Inflammatory macrophage treated with lipopolysaccharide for 4 hours (primary cell): ENCODE measurements at regions not wholly inside any gene's neighbourhood (a gene's known extent, or its start where the extent isn't known, plus 50 kb on each side); places are given as distances from the start of the nearest gene placed in this dataset.

ENCODE experiments used
- DNase-seq: peaks from one replicate; pipeline ENCODE4 v3.0.0-alpha.2; 2020

DNA sequence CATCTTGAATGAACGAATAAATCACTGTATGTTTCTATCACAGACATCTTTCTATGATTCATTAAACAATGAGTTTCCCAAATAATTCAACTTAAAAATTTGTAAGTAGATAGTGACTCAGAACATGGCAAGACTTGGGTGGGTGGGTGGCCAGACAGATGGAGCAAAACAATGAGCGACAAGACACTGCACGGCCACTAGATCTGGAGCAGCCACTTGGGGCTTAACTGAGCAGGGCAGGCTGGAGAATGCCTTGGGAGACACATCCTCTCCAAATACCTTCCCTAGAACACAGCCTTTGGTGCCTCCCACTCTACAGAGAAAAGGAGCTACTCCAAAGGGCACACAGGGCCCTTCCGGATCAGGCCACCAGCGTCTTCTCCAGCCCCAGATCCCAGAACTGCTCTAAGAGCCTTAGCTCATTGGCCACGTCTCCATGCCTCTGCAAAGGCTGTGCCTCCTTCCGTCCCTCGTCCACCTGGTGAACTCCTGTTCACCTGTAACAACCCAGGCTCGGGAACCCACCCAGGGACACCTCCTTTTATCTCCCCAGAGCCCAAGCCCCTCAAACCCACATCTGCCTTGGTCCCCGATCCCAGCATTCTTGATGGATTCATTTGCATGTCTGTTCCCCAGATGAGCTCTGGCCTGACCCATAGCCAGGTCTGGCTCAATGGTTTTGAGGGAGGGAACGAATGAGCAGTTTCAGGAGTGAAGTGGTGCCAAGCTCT lies 134.9 kb upstream of the IQSEC1 start:
- DNase-seq, result no peak

DNA sequence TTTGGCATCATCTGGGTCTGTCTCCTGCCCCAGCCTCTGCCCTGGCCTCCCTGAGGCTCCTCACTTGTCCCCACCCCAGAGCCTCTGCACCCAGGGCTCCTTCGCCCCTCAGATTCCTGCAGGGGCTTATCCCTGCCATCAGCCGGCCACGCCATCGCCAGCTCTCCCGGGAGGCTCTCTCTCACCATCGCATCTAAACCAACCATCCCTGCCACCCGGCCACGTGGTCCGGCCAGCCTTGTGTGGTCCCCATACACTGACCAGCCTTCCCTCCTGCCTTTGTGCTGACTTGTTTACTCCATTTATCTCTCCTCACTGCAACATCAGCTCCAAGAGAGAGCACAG lies 134.3 kb upstream of the IQSEC1 start:
- DNase-seq, result no peak

DNA sequence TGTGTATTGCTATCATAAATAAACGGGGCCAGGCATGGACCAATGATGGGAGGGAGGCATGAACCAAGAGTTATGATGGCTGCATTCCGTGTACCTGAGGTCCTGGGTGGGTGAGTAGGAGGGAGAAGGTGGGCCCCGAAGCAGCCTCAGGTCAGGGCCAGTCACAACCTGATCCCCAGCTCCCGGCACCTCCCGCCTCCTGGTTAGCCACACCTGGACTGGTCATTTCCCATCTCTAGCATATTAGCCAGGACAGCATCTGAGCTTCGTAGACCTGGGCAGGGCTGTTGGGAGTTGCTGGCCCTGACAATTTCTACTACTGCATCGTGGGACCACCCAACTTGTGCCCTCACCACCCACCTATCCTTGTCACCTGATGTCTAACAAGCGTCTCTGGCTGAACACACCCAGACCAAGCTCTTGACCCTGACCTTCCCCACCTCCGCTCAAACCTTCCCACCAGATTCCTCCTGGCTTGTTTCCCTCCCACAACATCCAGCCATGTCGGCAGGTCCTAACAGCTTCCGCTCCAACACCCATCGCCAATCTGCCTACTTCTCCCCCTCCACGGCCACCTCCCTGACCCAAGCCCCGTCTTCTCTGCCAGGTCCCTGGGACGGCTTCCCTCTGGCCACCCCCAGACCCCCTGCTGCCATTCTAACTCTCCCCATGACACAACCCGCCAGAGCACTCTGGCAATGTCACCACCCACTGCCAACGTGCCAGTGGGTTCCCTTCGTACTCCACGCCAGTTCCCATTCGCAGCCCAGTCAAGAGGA lies 133.8 kb upstream of the IQSEC1 start:
- no peak for DNase-seq

DNA sequence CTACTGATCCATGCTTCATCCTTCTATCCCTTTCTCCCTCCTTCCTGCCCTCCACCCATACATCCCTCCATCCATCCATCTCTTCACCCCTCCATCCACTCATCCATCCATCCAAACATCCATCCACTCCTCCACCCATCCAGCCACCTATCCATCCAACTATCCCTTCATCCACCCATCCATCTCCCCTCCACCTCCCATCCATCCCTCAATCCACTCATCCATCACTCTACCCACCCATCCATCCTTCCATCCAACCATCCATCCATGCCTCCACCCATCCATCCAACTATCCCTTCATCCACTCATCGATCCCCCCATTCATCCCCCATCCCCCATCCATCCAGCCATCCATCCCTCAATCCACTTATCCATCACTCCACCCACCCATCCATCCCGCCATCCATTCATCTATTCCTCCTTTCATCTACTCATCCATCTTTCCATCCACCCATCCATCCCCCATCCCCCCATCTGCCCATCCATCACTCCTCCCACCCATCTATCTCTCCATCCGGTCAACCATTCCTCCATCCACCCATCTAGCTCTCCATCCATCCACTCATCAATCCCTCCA lies 132.4 kb upstream of the IQSEC1 start:
- no peak for DNase-seq

DNA sequence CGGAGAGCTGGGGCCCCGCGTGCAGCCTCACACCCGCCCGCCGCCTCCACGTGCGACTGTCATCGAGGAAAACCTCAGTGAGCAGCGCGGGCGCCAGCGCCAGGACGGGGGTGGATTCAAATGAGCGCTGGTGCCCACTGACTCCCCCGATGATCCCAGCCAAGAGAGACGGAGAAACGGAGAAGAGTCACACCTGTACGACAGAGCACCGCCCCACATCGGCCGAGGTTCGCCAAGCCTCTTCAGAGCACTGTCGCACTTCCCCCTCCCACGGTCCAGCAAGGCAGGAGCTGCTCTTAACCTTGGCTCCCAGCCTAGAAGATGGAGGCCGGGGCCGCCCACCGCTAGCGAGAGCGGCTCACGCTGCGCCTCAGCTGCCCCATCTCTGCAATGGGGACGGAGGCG lies 130.9 kb upstream of the IQSEC1 start:
- no peak for DNase-seq

DNA sequence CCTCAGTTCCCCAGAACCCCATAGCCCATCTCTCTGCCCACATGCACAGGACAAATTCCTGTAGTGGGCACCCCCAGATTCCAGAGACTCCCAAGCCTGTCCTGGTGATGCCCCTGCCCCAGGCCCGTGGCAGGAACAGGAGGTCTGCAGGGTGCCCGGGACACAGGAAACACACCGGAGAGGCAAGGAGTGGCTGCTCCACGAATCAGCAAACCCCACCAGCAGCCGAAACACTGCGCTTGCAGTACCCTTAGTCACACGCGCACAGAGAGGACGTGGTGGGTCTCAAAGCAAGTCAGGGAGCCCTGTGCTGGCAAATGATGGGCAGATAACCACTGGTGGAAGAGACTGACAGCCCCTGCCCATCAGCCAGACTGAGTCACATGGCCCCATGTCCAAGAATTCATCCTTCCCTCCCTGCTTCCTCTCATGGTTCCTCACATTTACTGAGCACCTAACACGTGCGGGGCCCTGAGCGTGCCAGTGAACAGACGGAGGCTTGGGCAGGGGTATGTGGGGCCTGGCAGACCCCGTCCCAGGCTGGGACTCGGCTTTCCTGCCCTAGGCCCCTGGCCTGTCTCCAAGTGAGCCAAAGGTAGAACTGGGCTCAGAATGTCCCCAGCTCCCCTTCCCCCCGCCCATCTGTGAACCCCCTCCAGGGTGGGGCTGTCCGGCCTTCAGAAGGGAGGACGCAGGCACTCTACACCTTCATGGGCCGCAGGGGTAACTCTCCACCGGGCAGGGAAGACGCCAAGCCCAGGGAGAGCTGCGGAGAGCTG lies 130.4 kb upstream of the IQSEC1 start:
- DNase-seq, result no peak

DNA sequence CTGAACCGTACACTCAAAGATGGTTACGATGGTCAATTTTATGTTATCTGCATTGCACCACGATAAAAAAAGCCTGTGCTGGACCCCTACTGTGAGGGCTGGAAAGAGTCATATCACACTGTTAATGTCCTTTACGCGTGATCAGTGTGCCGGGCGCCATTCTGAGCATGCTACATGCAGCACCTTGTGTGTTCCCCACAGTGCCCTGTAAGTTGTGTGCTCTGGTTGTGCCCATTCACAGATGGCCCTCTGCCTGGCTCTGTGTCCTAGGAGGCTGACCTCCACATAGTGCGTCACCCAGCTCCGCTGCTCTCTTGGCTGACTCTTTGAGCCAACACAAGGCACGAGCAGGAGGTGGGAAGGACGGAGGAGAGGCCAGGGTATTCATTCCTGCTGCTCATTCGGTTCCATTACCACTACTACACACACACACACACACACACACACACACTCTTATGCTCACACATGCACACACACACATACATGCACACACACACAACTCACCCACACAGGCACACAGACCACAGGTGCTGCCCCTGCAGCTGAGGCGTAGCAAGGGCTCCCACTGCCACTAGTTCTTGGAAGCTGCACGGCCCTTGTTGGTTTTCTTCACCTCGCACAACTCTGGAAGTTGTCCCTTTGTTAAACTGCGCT lies 129.6 kb upstream of the IQSEC1 start:
- no peak for DNase-seq

DNA sequence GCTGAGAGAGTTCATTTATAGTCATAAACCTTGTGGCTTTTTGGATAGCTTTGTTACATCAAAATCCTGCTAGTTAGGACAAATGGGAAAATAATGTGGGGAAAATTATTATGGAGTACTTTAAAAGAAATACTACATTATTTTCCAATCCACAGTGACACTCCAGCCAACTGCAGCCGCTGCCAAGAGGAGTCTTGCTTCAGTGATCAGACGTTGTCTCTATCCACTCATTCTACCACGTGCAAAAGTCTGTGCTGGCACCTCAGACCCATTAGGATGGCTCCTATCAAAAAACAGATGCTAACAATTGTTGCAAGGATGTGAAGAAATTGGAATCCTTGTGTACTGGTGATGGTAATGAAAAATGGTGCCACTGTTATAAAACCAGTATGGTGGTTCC lies 128.6 kb upstream of the IQSEC1 start:
- DNase-seq, result no peak

DNA sequence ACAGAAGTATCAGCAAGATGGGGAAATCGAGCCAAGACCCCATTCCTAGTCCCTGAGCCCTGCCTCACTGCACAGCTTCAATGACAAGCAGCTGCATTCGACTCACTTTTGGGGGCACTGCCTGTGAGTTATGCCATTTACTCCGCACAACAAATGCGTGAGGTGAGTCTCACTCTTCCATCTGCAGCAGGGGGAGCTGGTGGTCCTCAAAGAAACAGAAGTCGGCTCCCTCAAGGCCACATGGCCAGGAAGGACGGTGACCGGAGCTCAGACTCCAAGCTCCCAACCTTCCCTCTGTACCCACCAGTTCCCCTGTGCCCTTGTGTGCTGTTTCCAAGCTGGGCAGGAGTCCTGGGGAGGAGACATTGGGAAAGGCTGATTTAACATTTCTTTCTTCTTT lies 127.7 kb upstream of the IQSEC1 start:
- no peak for DNase-seq

DNA sequence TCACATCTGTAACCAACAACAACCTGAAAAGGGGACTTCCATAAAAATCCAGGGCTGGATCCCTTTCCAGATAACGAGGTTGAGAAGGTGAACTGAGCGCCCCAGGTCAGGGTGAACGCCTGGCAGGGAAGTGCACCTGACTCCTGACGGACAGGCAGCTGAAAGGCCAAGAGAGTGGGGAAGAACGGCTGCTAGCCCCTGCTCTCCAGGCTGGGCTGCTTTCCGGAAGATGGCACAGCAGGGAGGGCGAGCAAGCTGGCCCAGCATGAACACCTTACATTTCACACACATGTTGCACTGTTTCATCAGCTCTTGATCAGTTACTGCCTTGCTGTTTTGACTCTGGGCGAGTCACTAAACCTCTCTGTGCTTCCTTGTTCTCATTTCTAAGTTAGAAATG lies 127.2 kb upstream of the IQSEC1 start:
- DNase-seq, result no peak

DNA sequence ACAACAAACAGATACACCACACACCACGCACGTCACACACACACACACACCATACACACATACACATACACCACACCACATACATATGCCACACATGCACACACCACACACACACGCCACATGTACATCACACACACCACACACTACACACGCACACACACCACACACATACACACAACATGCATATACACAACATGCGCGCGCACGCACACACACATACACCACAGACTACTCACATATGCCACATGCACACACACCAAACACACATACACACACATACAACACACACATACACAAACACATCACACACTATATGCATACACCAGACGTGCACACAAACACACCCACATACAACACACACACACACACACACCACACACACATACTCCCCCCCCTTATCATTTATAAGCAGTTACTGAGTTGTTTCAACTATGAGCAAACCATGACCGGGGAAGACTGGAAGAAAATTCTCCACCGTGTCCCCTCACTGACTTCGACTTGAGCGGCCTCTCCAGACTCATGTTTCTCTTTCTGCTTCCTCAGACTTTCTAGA lies 126.7 kb upstream of the IQSEC1 start:
- no peak for DNase-seq

DNA sequence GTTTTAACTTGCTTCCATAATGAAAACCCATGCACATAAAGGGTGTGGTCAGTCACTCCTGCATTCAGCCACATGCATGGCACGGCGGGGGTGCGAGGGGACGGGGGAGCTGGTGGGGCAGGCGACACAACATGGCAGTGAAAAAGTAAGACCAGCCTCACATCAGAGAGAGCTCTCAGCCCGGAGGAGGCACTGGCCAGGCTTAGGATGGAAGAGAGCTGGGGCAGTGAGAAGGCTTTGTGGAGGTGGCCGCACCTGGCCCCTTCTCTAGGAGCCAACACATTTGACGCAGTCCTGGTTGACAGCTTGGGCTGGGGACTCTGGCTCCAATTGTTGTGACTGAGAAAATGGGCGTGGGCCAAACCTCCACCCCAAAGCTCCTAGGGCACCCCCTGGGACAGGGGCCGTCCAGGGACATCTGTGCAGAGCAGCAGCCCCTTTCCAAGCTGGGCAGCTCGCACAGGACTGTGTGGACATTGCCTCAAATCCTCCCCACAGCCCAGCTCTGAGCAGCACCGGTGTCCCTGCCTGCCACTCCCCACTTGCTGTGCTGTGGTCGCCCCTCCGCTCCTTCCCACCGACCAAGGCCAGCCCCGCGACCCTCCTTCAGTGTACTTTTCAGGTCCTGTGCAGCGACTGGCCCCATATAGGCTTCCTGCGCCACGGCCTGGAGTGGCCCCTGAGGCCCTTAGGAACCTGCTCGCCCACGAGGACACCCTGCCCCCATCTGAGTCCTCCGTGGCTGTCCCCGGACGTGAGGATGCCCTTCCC lies 126.0 kb upstream of the IQSEC1 start:
- DNase-seq, result no peak

DNA sequence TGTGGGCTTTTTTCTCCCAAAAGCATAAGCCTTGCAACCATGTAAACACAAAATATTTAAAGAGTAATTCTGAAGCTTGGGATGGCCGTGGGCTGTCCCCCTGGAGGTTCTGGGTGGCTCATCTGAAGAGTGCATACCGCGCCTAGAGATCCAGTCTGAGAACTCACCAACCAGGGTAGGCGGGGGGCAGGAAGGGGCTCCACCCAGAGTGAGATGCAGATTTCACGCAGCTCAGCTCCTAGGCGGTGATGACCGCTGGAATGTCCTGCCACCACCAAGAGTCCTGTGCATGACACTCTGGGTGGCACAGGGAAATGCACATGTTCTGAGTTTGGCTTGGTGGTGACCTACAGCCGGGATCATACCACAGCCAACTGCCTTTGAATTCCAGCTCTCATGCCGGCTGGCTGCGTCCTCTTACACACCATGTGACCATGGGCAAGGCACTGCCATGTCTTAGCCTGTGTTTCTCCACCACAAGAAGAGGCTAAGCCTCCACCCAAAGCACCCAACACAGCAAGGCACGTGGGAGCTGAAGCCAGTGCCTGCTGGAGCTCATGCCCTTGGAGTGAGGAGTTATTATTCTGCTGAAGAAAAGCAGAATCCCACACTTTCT lies 125.1 kb upstream of the IQSEC1 start:
- no peak for DNase-seq

DNA sequence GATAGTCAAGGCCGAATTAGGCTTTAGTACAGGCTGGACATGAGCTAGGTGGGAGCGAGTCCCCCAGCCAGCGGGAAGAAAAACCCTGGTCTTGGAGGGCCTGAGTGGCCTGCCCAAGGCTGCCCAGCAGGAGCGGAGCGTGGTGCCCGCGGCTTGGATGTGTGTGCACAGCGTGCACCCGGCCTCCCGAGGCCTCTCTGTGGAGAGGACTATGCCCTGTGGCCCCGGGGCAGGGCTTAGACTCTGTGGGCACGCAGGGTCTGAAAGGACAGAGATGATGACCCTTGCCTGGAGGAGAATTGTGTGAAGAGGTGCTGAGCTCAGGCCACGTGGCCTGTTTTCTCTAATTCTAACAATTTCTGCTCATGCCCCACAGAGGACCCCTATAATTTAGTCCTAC lies 124.6 kb upstream of the IQSEC1 start:
- DNase-seq, result no peak

DNA sequence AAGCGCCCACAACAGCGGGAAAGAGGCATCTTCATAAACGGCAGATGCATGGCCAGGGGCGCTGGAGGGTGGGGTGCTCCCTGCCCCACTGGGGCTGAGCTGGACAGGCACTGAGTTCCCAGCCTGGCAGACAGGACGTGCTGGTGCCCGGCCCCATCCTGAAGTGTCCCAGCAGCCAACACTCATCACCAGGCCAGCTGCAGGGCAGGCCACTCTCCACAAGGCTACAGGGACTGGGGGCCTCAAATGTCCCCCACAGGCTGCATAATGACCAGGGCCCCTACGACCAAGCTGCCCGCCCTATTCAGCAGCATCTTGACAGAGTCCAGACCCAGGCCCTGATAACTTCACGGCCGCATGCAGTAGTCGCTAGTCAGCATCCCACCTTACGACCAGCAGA lies 124.1 kb upstream of the IQSEC1 start:
- DNase-seq, result no peak

DNA sequence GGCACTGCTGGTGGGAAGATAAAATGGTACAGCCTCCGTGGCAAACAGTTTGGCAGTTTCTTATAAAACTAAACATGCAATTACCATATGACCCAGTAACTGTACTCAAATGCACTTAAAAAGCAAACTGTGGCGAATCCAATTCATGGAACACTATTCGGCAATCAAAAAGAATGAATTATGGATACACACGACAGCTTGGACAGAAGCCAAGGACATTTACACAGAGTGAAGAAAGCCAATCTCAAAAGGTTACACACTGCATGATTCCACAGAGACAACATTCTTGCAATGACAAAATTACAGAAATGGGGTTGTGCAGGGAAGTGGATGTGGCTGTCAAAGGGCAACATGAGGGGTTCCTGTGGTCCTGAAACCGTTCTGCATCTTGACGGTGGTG lies 122.1 kb upstream of the IQSEC1 start:
- no peak for DNase-seq

DNA sequence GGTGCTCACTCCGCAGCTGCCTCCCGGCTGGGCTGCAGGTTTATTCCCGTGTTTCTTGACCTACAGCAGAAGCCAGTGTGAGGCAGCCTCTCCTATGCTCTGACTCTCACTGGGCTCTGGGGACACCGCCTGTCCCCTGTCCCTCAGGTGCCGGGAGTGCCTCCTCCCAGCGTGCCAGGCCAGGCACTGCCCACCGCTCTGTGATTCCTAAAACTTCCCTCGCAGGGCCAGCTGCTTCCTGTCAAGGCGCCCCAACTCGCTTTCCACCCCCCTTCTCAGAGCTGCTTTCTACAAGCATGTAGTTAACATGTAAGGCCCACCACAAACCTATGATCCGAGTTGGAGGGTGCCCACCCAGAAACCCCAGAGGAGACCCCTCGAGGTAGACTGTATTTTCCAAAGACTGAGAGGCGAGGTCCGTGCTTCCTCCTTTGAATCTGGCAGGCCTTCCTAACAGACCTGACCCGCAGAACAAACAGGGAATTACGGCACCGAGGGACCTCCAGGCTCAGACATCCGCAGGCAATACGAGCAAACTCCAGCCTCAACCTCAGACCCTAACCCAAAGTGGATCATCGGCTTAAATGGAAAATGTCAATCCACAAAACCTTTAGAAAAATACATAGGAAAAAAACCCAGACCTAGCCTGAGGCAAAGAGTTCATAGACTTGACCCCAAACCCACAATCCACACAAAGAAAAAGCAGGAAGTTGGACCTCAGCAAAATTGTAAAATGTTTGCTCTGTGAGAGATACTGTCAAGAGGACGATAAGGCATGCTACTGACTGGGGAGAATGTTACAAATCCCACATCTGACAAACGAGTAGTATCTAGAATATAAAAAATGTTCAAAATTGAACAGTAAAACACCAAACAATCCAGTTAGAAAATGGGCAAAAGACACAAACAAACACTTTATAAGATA lies 121.3 kb upstream of the IQSEC1 start:
- DNase-seq, result no peak

DNA sequence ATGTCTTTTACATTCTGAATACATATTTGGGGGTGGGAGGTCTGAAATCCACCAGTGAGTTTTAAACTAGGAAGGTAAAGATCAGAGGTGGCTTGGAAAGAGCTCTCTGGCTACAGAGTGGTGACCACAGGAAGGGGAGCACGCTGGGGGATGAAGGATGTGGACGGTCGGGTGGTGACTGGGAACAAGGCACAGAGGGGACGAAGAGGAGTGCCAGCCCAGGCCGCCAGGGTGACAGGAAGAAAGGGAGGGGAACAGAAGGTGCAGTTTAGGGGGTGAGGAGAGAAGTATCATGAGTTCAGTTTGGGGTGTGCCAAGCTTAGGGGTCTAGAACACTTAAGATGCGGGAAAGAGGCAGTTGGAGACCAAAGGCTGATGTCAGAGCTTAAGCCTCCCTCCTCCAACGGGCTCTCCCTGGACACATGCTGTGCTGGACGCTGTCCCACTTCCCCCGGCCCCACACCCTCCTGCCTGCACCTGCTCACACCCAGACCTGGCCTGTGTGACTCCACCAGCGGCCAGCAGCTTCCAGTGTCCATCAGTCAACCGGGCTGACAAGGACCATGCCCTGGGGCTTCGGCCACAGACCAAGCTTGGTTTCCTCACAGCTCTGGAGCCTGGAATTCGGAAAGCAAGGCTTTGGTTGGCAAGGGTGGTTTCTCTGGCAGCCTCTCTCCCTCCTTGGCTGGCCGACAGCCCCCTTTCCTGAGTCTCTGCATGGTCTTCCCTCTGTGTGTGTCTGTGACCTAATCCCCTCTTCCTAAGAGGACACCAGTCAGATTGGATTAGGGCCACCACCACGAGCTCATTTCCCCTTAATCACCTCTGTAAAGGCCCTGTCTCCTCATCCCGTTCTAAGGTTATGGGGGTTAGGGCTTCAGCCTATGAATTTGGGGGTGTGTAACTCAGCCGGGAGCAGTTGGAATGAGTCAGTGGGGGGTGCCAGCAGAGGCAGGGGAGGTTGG lies 120.4 kb upstream of the IQSEC1 start:
- DNase-seq, result no peak
